ENCODE measurements at regions not wholly inside any gene's neighbourhood (a gene's known extent, or its start where the extent isn't known, plus 50 kb on each side); places are given as distances from the start of the nearest gene placed in this dataset.

GRCh38 chr10:131015271-131015670, 296.2 kb downstream of the TCERG1L start:
- Mint-ChIP-seq H3K27me3 (ENCODE audit: low read depth) (no peaks in the 10 kb centered on the region), H3K27ac (ENCODE audit: unreplicated experiment) (no peak overlapping the region), H3K36me3 (ENCODE audit: low read depth) (no peaks in the 10 kb centered on the region), H3K9me3 (no peaks in the 10 kb centered on the region), H3K4me1 (peaks cover 3% of the 10 kb centered on the region), H3K4me3 (no peak overlapping the region)
- TF ChIP-seq CTCF (conservative IDR thresholded peaks at IDR 0.05): no peak
- DNase-seq (ENCODE audit: low read depth, low spot score): no peak

- no peak for TF ChIP-seq CTCF (conservative IDR thresholded peaks at IDR 0.05)
- Mint-ChIP-seq H3K36me3 (ENCODE audit: low read depth) (no peaks in the 10 kb centered on the region), H3K9me3 (no peaks in the 10 kb centered on the region), H3K4me1 (peaks cover 3% of the 10 kb centered on the region), H3K4me3 (no peak overlapping the region), H3K27ac (ENCODE audit: unreplicated experiment) (no peak overlapping the region), H3K27me3 (ENCODE audit: low read depth) (no peaks in the 10 kb centered on the region)
- DNase-seq (ENCODE audit: low read depth, low spot score): no peak
Measured at GRCh38 chr10:131016556-131016955, 295.0 kb downstream of the TCERG1L start.

GRCh38 chr10:131017566-131018285, 293.8 kb downstream of the TCERG1L start:
- peaks cover 3% of the 10 kb centered on the region for H3K4me1 Mint-ChIP-seq
- H3K36me3 Mint-ChIP-seq (ENCODE audit: low read depth): no peaks in the 10 kb centered on the region
- H3K9me3 Mint-ChIP-seq: no peaks in the 10 kb centered on the region
- no peak overlapping the region for H3K4me3 Mint-ChIP-seq
- H3K27ac Mint-ChIP-seq (ENCODE audit: unreplicated experiment): peak overlapping the region; percentile 12
- no peak for TF ChIP-seq CTCF (conservative IDR thresholded peaks at IDR 0.05)
- no peaks in the 10 kb centered on the region for H3K27me3 Mint-ChIP-seq (ENCODE audit: low read depth)
- no peak for DNase-seq (ENCODE audit: low read depth, low spot score)

GRCh38 chr10:131018886-131019500, 292.5 kb downstream of the TCERG1L start:
- no peak for TF ChIP-seq CTCF (conservative IDR thresholded peaks at IDR 0.05)
- Mint-ChIP-seq H3K27ac (ENCODE audit: unreplicated experiment) (no peak overlapping the region), H3K4me3 (no peak overlapping the region), H3K9me3 (no peaks in the 10 kb centered on the region), H3K4me1 (peaks cover 3% of the 10 kb centered on the region), H3K36me3 (ENCODE audit: low read depth) (no peaks in the 10 kb centered on the region), H3K27me3 (ENCODE audit: low read depth) (no peaks in the 10 kb centered on the region)
- no peak for DNase-seq (ENCODE audit: low read depth, low spot score)

GRCh38 chr10:131019696-131020095, 291.8 kb downstream of the TCERG1L start:
- no peaks in the 10 kb centered on the region for H3K27me3 Mint-ChIP-seq (ENCODE audit: low read depth)
- DNase-seq (ENCODE audit: low read depth, low spot score): no peak
- H3K4me1 Mint-ChIP-seq: peaks cover 3% of the 10 kb centered on the region
- H3K4me3 Mint-ChIP-seq: no peak overlapping the region
- no peaks in the 10 kb centered on the region for H3K9me3 Mint-ChIP-seq
- H3K27ac Mint-ChIP-seq (ENCODE audit: unreplicated experiment): no peak overlapping the region
- TF ChIP-seq CTCF (conservative IDR thresholded peaks at IDR 0.05): no peak
- no peaks in the 10 kb centered on the region for H3K36me3 Mint-ChIP-seq (ENCODE audit: low read depth)

All from neural crest cell (in vitro differentiated cells).